Activated CD4-positive, alpha-beta T cell treated with anti-CD3 and anti-CD28 coated beads, Interleukin-10, Interleukin-2, amounts not matched to agents 100 ng/mL and 50 ng/mL, durations not matched to agents 16 hours and 8 hours (primary cell): ENCODE measurements at regions not wholly inside any gene's neighbourhood (a gene's known extent, or its start where the extent isn't known, plus 50 kb on each side); places are given as distances from the start of the nearest gene placed in this dataset.

ENCODE experiments used
- DNase-seq: peaks from one replicate; pipeline ENCODE4 v3.0.0-alpha.2; 2020

DNA sequence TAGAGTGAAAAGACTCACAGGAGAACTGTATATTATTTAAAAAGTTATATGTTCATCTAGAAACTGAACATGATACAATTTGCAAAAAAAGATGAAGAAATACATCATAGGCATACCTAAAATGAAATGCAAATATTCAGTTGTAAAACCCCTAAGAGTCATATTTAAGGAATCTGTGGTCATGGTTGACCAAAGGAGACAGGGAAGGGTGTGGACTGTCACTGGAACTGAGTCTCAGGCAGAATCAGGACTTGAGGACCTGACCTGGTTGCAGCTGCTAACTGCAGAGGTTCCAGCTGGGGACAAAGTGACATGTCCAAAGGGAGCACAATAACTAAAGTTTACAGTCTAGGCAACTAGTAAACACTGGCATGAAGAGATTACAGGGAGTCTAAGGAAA is 211.3 kb upstream of the RAG2 start:
- no peak for DNase-seq

DNA sequence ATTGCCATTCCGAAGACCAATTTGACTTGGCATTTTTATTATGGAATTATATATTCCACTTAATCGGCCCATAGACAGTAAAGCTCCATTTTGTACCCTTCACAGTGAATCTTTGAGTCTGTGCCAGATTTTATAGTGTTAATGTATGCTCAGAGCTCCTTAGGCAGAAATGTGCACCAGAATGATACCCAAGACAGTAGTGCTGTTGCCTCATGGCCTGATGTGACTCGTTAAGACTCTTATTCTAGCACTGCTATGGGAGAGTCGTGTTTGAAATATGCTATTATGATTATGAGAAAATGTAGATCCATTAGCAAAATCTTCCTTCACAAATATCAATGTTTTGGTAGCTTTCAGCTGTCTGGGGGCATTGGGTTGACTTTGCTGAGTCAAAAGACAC is 209.8 kb upstream of the RAG2 start:
- DNase-seq: no peak

DNA sequence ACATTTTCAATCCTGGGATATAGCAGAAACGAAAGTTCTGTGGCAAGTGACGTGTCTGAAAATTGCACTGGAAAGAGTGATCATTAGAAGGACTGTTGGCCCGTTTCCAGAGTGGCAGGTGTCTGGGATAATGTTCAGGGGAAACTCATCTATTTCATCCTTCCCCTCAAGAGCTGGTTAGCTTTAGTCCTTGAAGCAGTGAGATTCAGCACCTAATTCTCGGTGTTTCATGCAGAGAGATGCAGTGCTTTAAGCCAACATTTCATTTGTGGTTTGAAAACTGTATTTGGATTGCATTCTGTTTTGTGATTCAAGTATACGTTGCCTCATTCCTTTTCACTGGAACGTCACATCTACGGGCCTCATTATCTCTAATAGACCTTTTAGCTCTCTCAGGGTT is 205.0 kb upstream of the RAG2 start:
- no peak for DNase-seq

DNA sequence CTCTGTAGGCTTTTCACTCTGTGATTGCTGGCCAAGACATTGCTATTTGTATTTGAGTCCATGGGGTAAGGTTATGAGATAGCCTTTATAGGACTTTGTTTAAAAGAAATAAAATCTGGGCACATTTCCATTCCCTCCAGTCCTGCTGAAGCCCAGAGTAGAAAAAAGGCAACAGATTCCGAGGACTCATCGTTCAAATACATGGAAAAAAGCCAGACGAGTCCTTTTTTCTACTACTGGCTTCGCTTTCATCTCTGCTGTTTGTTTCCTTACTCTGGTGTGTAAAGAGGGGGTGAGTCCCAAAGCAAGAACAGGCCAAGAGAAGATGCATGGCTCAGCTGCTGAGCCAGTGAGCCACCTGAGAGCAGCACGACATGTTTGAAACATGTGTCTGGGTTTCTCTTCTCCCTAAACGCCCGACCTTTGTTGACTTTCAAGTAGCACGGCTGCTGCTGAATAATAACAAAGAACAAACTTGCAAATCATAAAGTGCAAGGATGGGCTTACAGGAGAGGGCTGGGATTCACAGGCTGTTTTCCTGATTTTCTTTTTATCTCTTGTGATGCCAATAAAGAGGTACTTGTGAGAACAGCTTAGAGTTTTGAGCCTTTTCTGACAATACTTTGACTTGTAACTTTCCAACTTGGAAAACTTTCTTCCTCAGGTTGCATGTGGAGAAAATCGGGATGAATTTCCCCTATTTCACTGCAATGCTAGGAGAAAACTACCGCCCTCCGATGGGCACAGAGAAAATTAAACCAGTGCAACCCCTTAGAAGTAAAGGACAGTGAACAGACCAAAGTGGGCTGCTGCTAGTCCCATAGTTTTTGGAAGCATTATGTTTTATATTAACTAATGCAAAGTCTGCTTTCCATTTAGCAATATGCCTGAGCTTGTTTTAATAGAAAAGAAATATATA is 195.2 kb upstream of the RAG2 start:
- DNase-seq: no peak

- no peak for DNase-seq
Measured at GRCh38 chr11:36791957-36792356, 193.9 kb upstream of the RAG2 start.

DNA sequence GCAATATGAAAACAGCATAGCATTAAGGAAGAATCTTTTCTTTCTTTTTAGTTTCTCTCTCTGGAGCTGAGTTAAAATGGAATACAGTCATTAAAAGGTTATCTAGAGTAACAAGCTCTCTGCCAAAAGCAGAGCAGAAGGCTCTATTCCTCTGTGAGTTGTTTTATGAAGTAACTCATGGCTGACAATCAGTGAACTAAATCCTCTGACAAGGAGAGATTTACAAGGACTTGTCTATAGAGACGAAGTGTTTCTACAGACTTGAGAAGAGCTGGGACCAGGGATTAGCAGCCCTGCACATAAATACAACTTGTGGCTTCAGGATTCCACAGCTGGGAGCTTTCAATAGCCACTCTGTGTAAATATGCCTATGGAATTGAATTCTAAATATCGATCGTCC is 192.5 kb upstream of the RAG2 start:
- no peak for DNase-seq

DNA sequence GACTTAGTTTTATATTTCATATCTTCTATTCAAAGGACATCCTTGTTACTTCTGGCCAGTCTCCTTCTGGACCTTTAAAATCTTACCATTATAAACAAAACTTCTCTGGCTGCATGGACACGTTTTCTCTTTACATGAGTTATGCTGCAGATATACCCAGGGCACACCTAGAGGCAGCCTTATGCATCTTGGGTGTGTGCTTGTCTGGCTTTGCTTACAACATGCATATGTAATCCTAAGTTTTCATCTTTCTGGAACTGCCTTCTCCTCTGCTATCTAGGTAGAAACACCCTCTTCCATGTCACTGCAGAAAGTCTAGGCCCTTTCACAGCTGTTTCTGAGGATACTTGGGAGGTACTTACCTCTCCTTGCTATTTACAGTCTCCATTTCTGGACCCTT is 185.8 kb upstream of the RAG2 start:
- DNase-seq: no peak

- no peak for DNase-seq
Measured at GRCh38 chr11:36779791-36780190, 181.8 kb upstream of the RAG2 start.

- DNase-seq: no peak
Measured at GRCh38 chr11:36777311-36777710, 179.3 kb upstream of the RAG2 start.

GRCh38 chr11:36775756-36776155 is 177.7 kb upstream of the RAG2 start:
- no peak for DNase-seq

GRCh38 chr11:36775130-36775529 is 177.1 kb upstream of the RAG2 start:
- DNase-seq: no peak

DNA sequence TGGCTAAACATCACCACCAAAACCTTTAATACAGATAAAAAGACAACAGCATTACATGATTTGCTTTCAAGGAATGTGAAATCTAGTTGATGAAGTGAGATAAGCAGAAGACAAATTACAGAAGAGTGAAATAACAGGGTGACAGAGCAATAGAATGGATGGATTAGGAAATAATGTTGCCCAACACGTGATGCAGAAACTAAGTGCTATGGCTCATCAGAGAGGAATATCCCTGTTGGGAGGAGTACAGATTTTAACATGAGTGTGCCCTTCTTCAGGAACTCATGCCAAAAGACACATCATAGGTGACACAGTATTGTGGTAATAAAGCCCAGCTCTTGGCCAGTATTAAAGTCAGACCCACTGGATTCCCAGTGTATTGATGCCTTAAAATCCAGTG is 176.6 kb upstream of the RAG2 start:
- no peak for DNase-seq

- DNase-seq: peak; percentile 25
Measured at GRCh38 chr11:36763187-36763586, 165.2 kb upstream of the RAG2 start.

DNA sequence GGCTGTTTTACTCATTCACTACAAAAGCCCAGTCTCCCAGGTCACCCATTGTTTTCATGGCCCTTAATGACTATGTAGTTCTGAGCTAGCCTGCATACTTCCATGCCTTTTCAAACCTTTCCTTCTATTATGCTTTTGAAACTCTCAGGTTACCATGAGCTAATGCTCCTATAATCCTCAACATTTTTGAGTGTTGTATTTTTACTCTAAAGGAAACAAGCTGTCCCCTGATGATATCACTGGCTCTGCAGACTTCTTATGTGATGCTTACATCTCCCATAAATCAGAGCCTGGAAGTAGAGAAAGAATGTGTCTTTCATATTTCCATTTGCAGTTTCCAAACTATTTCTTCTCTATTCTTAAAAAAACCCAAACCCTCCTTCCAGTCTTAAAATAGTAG is 159.0 kb upstream of the RAG2 start:
- DNase-seq: no peak

DNA sequence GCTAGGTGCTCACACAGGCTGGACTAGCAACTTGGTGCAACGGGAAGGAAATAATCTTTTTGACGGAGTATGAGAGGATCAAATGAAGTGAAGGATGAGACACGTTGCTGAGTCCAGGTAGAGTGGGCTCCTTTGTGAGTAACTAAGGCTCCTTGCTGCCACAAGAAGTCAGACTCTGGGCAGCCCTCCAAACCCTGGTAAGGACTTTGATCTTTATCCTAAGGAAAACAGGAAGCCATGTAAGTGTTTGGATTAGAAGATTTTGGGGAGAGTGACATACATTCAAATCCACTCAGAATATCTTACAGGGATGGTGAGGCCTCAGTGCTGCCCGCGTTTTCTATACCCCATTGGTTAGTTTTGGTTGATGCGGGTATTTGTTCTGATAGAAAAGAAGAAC is 155.9 kb upstream of the RAG2 start:
- no peak for DNase-seq

- DNase-seq: no peak
Measured at GRCh38 chr11:36751996-36752395, 154.0 kb upstream of the RAG2 start.

GRCh38 chr11:36751335-36751781 is 153.3 kb upstream of the RAG2 start:
- no peak for DNase-seq

- DNase-seq: peak; percentile 14
Measured at GRCh38 chr11:36750349-36750748, 152.3 kb upstream of the RAG2 start.

DNA sequence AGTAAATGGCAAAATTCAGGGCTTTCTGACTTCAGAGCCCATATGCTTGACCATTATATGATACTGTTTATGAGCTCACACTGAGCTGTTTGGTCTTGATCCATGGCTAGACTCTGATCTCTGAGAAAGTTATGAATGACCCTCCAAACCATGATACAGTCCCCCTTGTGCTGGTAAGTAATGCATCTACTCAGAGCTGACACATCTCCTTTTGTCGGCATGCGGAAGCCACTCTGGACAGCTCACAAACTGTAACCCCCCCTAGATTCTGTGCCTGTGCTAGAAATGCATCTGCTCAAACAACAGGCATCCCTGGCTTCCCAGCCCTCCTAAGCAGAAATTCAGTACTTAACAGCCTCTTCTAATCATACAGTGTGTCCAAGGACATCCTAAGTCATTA is 150.8 kb upstream of the RAG2 start:
- no peak for DNase-seq

DNA sequence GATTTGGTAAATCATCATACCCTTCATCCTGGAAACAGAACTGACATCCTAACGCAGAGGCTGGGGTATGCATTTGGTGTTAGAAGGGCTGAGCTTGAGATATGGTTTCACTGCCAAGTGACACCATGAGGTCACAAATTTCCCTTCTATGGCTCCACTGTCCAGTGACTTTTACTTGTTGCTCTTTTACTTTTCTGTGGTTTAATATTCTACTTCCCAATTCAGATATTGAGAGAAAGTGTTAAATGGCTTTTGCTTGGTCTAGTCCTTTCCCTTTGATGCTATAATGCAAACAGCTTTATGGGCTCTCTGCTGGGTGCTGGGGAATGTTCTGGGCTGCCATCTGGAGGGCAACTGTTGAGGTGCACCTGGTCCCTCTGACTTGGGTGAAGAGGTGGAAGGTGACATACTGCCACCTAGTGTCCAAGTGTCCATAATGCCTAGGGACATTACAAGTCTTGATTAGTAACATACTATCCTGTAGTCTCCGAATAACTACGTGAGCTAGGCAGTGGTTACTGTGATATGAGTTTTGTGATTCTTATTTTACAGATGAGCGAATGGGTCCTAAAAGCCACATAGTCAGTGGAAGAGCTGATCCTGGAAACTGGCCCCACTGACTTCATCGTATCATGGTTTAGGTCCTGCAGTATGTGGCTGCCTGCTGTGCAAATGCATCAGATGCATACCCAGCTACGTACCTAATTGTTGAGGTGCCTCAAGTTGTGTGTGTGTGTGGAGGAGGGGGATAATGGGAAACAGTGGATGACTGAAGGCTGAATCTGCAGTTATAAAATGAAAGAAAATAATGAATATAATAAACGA is 149.1 kb upstream of the RAG2 start:
- DNase-seq: peak; percentile 91

DNA sequence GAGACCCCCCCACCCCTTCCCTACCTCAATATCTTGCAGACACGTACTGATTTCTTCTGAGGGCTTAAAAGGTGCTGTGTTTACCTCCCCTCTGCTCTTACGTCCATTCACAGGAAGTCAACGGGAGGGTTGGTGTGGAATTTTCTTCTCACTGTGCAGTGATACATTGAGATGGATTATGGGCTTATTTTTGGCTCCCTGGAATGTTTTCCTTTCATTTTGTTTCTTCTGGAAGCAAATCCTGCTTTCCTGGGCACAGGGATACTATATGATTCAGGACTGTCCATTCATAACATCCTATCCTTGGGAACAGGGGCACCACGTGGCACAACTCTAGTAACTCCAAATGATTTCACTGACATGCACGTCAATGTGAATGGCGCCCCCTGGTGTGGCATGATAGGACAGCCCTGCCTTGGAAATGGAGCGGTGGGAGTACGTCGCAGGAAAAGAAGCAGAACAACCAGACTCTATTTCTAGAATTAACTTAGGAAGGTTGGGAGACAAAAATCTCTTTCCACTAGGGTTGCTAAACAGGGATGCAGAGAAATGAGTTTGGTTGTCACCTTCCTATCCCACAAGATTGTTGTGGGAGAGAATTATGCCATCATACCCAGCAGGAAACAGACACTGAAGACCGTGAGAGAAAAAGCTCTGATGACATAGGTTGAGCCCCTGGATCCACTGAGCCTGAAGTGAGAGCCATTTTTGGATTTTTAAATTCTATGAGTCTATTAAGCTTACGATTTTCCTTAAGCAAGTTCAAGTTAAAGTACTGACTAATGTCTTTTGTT is 146.5 kb upstream of the RAG2 start:
- DNase-seq: peak; percentile 68

- peak; percentile 4 for DNase-seq
Measured at GRCh38 chr11:36743039-36743438, 145.0 kb upstream of the RAG2 start.

- no peak for DNase-seq
Measured at GRCh38 chr11:36741515-36741914, 143.5 kb upstream of the RAG2 start.
